NT2/D1 (cell line): ENCODE measurements at regions not wholly inside any gene's neighbourhood (a gene's known extent, or its start where the extent isn't known, plus 50 kb on each side); places are given as distances from the start of the nearest gene placed in this dataset.

ENCODE experiments used
- DNase-seq: peaks from one replicate; pipeline ENCODE4 v3.0.0-alpha.2; 2011; ENCODE audit warnings: low read depth, low spot score
- H3K27me3 ChIP-seq: 2 replicates; pipeline ENCODE4 v1.6.0; 2011; ENCODE audit warnings: mild to moderate bottlenecking; ENCODE audit not compliant: insufficient read length, insufficient read depth
- H3K36me3 ChIP-seq: 2 replicates; pipeline ENCODE4 v1.6.1; 2011; ENCODE audit warnings: mild to moderate bottlenecking, low read length, mixed read lengths; ENCODE audit not compliant: insufficient read depth, insufficient read length
- H3K4me1 ChIP-seq: 2 replicates; pipeline ENCODE4 v1.5.1; 2011; ENCODE audit not compliant: insufficient read depth, insufficient read length
- H3K4me3 ChIP-seq: 2 replicates; pipeline ENCODE4 v1.5.1; 2011; ENCODE audit warnings: low read depth; ENCODE audit not compliant: insufficient read length
- H3K9ac ChIP-seq: 2 replicates; pipeline ENCODE4 v1.6.0; 2011; ENCODE audit warnings: low read depth; ENCODE audit not compliant: insufficient read length
- H3K9me3 ChIP-seq: 2 replicates; pipeline ENCODE4 v1.5.1; 2011; ENCODE audit warnings: mild to moderate bottlenecking, low read length; ENCODE audit not compliant: insufficient read depth
- SUZ12 ChIP-seq: IDR thresholded peaks from 2 replicates; pipeline ENCODE4 v1.6.1; 2011; ENCODE audit not compliant: insufficient read length, insufficient read depth; ENCODE audit errors: extremely low read depth
- YY1 ChIP-seq: IDR thresholded peaks from 2 replicates; pipeline ENCODE4 v1.6.1; 2011; ENCODE audit not compliant: insufficient read length, insufficient read depth
- ZNF274 ChIP-seq: IDR thresholded peaks from 2 replicates; pipeline ENCODE4 v1.6.1; 2011; ENCODE audit warnings: mild to moderate bottlenecking, low read depth, low read length

DNA sequence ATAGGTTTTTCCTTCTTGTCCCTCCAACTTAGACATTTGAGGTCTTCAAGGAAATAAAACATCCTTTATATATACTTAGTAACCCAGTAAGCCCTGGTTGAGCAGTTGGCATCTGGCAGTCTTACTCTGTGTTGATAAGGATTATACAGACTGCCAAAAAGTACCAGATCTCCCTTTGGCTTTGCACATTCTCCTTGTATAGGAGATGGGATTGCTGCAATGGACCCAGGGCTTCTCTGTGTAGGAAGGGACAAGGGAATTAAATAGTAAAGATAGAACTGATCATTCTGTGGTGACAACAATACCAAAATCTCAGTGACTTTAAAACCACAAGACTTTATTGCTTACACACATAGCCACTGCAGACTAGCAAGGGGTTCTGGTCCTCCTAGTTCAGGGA lies 180.1 kb upstream of the CCDC196 start:
- no peaks in the 10 kb centered on the region for H3K9me3 ChIP-seq
- DNase-seq = no peak
- H3K27me3 ChIP-seq = no peaks in the 10 kb centered on the region
- no peak overlapping the region for H3K9ac ChIP-seq
- H3K4me1 ChIP-seq = no peaks in the 10 kb centered on the region
- TF ChIP-seq SUZ12 (no peak), ZNF274 (no peak), YY1 (no peak)
- H3K36me3 ChIP-seq = no peaks in the 10 kb centered on the region
- no peak overlapping the region for H3K4me3 ChIP-seq

DNA sequence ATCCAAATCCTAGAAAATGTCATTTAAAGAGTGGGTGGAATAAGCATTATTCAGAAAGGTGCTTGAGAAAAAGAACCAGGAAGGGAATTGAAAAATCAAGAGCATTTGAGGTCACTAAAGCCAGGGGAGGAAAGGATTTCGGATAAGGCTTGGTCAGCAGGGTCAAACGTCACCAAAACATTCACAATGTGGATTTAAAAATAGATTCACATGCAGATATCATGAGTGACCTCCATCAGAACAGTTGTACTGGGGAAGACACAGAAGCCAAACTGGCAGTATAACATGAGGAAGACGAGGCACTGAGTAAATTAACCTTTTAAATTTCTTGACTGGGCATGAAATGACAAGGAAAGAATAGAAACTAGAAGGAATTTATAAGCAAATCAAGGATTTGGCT lies 175.1 kb upstream of the CCDC196 start:
- no peak overlapping the region for H3K4me3 ChIP-seq
- TF ChIP-seq SUZ12 (no peak), YY1 (no peak), ZNF274 (no peak)
- H3K9ac ChIP-seq = no peak overlapping the region
- DNase-seq = no peak
- no peaks in the 10 kb centered on the region for H3K9me3 ChIP-seq
- no peaks in the 10 kb centered on the region for H3K27me3 ChIP-seq
- H3K4me1 ChIP-seq = no peaks in the 10 kb centered on the region
- H3K36me3 ChIP-seq = no peaks in the 10 kb centered on the region

DNA sequence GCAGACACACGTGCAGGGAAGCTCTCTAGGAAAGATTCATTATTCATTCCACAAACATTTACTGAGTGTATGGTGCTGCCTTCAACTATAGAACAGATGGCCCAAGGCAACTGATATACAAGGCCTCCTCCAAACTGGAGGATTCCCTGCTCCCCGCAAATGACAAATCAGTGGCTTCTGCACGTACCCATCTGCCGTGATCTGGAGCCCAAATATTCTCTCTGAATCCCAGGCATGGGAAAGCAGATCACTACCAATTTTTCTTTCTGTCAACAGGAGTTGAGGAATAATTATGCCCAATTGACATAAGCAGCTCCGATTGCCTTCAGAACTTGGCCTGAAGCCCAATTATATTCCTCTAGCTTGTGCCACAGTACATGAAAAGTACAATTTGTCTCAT lies 174.2 kb upstream of the CCDC196 start:
- TF ChIP-seq YY1 (no peak), ZNF274 (no peak)
- no peaks in the 10 kb centered on the region for H3K36me3 ChIP-seq
- H3K9me3 ChIP-seq = no peaks in the 10 kb centered on the region
- H3K27me3 ChIP-seq = no peaks in the 10 kb centered on the region
- no peak overlapping the region for H3K9ac ChIP-seq
- no peak for DNase-seq
- H3K4me1 ChIP-seq = no peaks in the 10 kb centered on the region
- no peak overlapping the region for H3K4me3 ChIP-seq

DNA sequence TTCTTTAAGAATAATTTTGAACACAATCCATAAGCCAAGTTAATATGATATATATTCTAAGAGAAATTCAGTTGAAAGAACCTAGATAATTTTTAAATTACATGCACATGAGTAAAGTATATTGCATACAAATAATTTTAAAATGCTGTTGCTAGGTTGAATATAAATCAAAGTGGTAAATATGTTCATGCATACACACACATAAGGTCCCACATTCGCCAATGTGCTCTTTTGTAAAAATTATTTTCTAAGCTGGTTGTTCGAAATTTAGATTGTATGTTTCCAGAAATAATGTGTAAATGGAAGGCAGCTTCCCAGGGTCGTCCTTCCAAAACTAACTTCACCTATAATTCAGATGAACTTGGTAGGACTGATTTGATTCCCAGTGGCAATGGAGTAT lies 173.7 kb upstream of the CCDC196 start:
- Histone ChIP-seq H3K36me3 (no peaks in the 10 kb centered on the region), H3K9me3 (no peaks in the 10 kb centered on the region), H3K4me1 (no peaks in the 10 kb centered on the region), H3K9ac (no peak overlapping the region), H3K4me3 (no peak overlapping the region), H3K27me3 (no peaks in the 10 kb centered on the region)
- DNase-seq = no peak
- TF ChIP-seq SUZ12 (no peak), YY1 (no peak), ZNF274 (no peak)

DNA sequence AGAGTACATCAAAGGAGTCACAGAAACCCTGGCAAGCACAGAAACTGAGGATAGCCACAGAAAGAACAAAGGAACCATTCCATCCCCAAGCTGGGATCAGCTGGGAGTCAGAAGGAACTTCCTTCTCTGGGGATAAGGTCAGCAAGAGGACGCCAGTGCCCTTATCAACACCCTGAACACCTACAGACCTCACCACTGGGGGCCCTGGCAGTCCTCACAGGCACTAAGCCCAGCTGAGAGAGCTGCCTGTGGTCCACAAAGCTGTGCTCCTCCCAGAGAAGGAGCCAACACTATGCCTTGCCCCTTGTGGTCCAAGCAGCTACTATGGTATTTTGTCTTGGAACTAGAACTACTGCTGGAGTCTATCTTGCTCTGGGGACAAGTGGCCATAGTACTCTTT lies 171.1 kb upstream of the CCDC196 start:
- Histone ChIP-seq H3K36me3 (no peaks in the 10 kb centered on the region), H3K9me3 (peaks cover 6% of the 10 kb centered on the region; the same call in 1 of the 2 replicates), H3K4me1 (no peaks in the 10 kb centered on the region), H3K4me3 (no peak overlapping the region), H3K9ac (no peak overlapping the region), H3K27me3 (no peaks in the 10 kb centered on the region)
- TF ChIP-seq ZNF274 (no peak), YY1 (no peak), SUZ12 (no peak)
- DNase-seq = no peak

DNA sequence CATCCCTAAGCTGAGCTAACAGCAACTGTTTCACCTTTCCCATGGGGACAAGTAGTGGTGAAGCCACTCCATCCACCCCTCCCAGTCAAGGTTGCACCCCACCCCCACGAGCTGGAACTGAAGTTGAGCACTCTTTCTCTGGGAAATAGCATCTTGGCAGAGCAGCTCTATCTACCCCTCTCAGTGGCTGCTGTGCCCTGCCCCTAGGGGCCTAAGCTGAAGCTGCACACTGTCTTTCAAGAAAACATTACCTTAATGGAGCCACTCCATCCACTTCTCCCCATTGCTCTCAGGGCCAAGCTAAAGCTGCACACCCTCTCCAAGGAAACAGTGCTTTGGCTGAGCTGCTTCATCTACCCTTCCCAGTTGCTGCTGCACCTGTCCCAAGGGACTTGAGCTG lies 170.6 kb upstream of the CCDC196 start:
- no peak overlapping the region for H3K9ac ChIP-seq
- DNase-seq = no peak
- H3K4me3 ChIP-seq = no peak overlapping the region
- no peaks in the 10 kb centered on the region for H3K4me1 ChIP-seq
- no peak for TF ChIP-seq YY1
- no peak for TF ChIP-seq SUZ12
- TF ChIP-seq ZNF274 = no peak
- no peaks in the 10 kb centered on the region for H3K36me3 ChIP-seq
- peaks cover 6% of the 10 kb centered on the region; the same call in 1 of the 2 replicates for H3K9me3 ChIP-seq
- H3K27me3 ChIP-seq = no peaks in the 10 kb centered on the region

DNA sequence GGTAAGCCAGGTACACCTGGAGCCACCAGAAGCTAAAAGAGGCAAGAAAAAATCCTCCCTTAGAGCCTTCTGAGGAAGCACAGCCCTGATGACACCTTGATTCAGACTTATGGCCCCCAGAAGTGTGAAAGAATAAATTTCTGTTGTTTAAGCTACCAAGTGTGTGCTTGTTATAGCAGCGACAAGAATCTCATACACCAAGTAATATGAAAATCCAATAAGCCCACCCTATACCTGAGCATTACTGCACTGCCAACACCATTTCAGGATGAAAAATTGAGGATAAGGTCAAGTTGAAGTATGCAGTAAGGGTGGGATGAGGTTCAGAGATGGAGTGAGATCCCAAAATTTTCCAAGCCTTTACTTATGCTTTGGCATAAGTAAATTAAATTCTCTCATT lies 163.6 kb upstream of the CCDC196 start:
- Histone ChIP-seq H3K4me1 (no peaks in the 10 kb centered on the region), H3K9me3 (peaks cover 6% of the 10 kb centered on the region; the same call in 1 of the 2 replicates), H3K27me3 (no peaks in the 10 kb centered on the region), H3K9ac (no peak overlapping the region), H3K4me3 (no peak overlapping the region), H3K36me3 (no peaks in the 10 kb centered on the region)
- DNase-seq = no peak
- TF ChIP-seq SUZ12 (no peak), YY1 (no peak), ZNF274 (no peak)

DNA sequence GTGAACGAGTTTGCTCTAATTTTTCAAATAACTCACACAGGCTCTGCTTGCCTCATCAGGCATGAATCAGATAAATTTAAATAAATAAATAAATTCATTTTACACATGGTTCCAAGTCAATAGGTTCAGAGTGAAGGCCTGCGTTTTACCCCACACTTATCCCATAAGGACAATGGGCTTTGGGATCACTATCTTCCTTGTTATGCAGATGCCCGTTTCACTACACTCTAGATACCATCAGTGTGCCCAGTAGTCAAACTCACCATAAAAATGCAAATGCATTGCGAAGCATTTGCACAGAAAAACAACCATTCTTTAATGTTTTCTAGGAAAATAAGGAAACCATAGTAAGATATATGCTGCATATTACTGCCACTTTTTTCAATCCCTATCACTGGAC lies 155.9 kb upstream of the CCDC196 start:
- Histone ChIP-seq H3K36me3 (no peaks in the 10 kb centered on the region), H3K9ac (no peak overlapping the region), H3K4me1 (no peaks in the 10 kb centered on the region), H3K4me3 (no peak overlapping the region), H3K27me3 (no peaks in the 10 kb centered on the region), H3K9me3 (no peaks in the 10 kb centered on the region)
- no peak for DNase-seq
- TF ChIP-seq SUZ12 = no peak
- no peak for TF ChIP-seq YY1
- no peak for TF ChIP-seq ZNF274
